HG02870 (cell line): ENCODE measurements at regions not wholly inside any gene's neighbourhood (a gene's known extent, or its start where the extent isn't known, plus 50 kb on each side); places are given as distances from the start of the nearest gene placed in this dataset.

ENCODE experiments used
- ATAC-seq: cut with Tn5 transposase; IDR thresholded peaks from one replicate; pipeline ENCODE4 v1.9.1; 2021; ENCODE audit warnings: mild to moderate bottlenecking, moderate library complexity; ENCODE audit not compliant: unreplicated experiment

GRCh38 chr20:59547596-59547995, 56.7 kb upstream of the PHACTR3 start:
- no peak for ATAC-seq
